ENCODE measurements at regions not wholly inside any gene's neighbourhood (a gene's known extent, or its start where the extent isn't known, plus 50 kb on each side); places are given as distances from the start of the nearest gene placed in this dataset.

- Histone ChIP-seq H3K9me3 (ENCODE audit: control insufficient read depth in 2 of 2, insufficient read depth in 1 of 2, low read depth in 1 of 2, low read length in 1 of 2) (no peaks in the 10 kb centered on the region), H3K4me1 (ENCODE audit: control insufficient read depth in 2 of 2, insufficient read depth in 2 of 2, low read length in 1 of 2) (no peaks in the 10 kb centered on the region), H3K4me3 (ENCODE audit: low read depth in 1 of 2, low read length in 2 of 2) (no peak overlapping the region), H3K27ac (ENCODE audit: low read depth in 2 of 2, low read length in 1 of 2) (no peak overlapping the region), H3K36me3 (ENCODE audit: control insufficient read depth in 2 of 2, insufficient read depth in 2 of 2, low read length in 1 of 2) (no peaks in the 10 kb centered on the region), H3K27me3 (ENCODE audit: control insufficient read depth in 1 of 2, insufficient read depth in 2 of 2, low read length in 2 of 2) (no peaks in the 10 kb centered on the region)
- 66 to 68% methylated on average over 2 of the region's 2 CpGs for WGBS, 2 donors
Measured at GRCh38 chr13:59094181-59094580, 1069.5 kb downstream of the DIAPH3 start.

- Histone ChIP-seq H3K27me3 (ENCODE audit: control insufficient read depth in 1 of 2, insufficient read depth in 2 of 2, low read length in 2 of 2) (no peaks in the 10 kb centered on the region), H3K36me3 (ENCODE audit: control insufficient read depth in 2 of 2, insufficient read depth in 2 of 2, low read length in 1 of 2) (no peaks in the 10 kb centered on the region), H3K9me3 (ENCODE audit: control insufficient read depth in 2 of 2, insufficient read depth in 1 of 2, low read depth in 1 of 2, low read length in 1 of 2) (no peaks in the 10 kb centered on the region), H3K27ac (ENCODE audit: low read depth in 2 of 2, low read length in 1 of 2) (no peak overlapping the region), H3K4me3 (ENCODE audit: low read depth in 1 of 2, low read length in 2 of 2) (no peak overlapping the region), H3K4me1 (ENCODE audit: control insufficient read depth in 2 of 2, insufficient read depth in 2 of 2, low read length in 1 of 2) (no peaks in the 10 kb centered on the region)
- WGBS, 2 donors = 64 to 66% methylated on average over 6 of the region's 6 CpGs
Measured at GRCh38 chr13:59099182-59099974, 1064.3 kb downstream of the DIAPH3 start.

GRCh38 chr13:59103004-59103768 lies 1060.5 kb downstream of the DIAPH3 start:
- WGBS, 2 donors = 27 to 42% methylated on average over 4 of the region's 4 CpGs
- no peaks in the 10 kb centered on the region for H3K4me1 ChIP-seq (ENCODE audit: control insufficient read depth in 2 of 2, insufficient read depth in 2 of 2, low read length in 1 of 2)
- H3K36me3 ChIP-seq (ENCODE audit: control insufficient read depth in 2 of 2, insufficient read depth in 2 of 2, low read length in 1 of 2) = no peaks in the 10 kb centered on the region
- no peak overlapping the region for H3K4me3 ChIP-seq (ENCODE audit: low read depth in 1 of 2, low read length in 2 of 2)
- H3K27me3 ChIP-seq (ENCODE audit: control insufficient read depth in 1 of 2, insufficient read depth in 2 of 2, low read length in 2 of 2) = no peaks in the 10 kb centered on the region
- H3K27ac ChIP-seq (ENCODE audit: low read depth in 2 of 2, low read length in 1 of 2) = no peak overlapping the region
- H3K9me3 ChIP-seq (ENCODE audit: control insufficient read depth in 2 of 2, insufficient read depth in 1 of 2, low read depth in 1 of 2, low read length in 1 of 2) = no peaks in the 10 kb centered on the region

GRCh38 chr13:59111751-59112171 lies 1052.0 kb downstream of the DIAPH3 start:
- Histone ChIP-seq H3K27ac (ENCODE audit: low read depth in 2 of 2, low read length in 1 of 2) (no peak overlapping the region), H3K27me3 (ENCODE audit: control insufficient read depth in 1 of 2, insufficient read depth in 2 of 2, low read length in 2 of 2) (no peaks in the 10 kb centered on the region), H3K9me3 (ENCODE audit: control insufficient read depth in 2 of 2, insufficient read depth in 1 of 2, low read depth in 1 of 2, low read length in 1 of 2) (peaks cover 0 to 2% of the 10 kb centered on the region in 2 donors), H3K36me3 (ENCODE audit: control insufficient read depth in 2 of 2, insufficient read depth in 2 of 2, low read length in 1 of 2) (no peaks in the 10 kb centered on the region), H3K4me3 (ENCODE audit: low read depth in 1 of 2, low read length in 2 of 2) (no peak overlapping the region), H3K4me1 (ENCODE audit: control insufficient read depth in 2 of 2, insufficient read depth in 2 of 2, low read length in 1 of 2) (no peaks in the 10 kb centered on the region)
- 30 to 39% methylated on average over 3 of the region's 3 CpGs for WGBS, 2 donors

- Histone ChIP-seq H3K27ac (ENCODE audit: low read depth in 2 of 2, low read length in 1 of 2) (no peak overlapping the region), H3K27me3 (ENCODE audit: control insufficient read depth in 1 of 2, insufficient read depth in 2 of 2, low read length in 2 of 2) (no peaks in the 10 kb centered on the region), H3K36me3 (ENCODE audit: control insufficient read depth in 2 of 2, insufficient read depth in 2 of 2, low read length in 1 of 2) (no peaks in the 10 kb centered on the region), H3K9me3 (ENCODE audit: control insufficient read depth in 2 of 2, insufficient read depth in 1 of 2, low read depth in 1 of 2, low read length in 1 of 2) (peaks cover 0 to 2% of the 10 kb centered on the region in 2 donors), H3K4me3 (ENCODE audit: low read depth in 1 of 2, low read length in 2 of 2) (no peak overlapping the region), H3K4me1 (ENCODE audit: control insufficient read depth in 2 of 2, insufficient read depth in 2 of 2, low read length in 1 of 2) (no peaks in the 10 kb centered on the region)
- WGBS, 2 donors = 45 to 57% methylated on average over 6 of the region's 6 CpGs
Measured at GRCh38 chr13:59112221-59112718, 1051.5 kb downstream of the DIAPH3 start.

GRCh38 chr13:59119475-59119874 lies 1044.3 kb downstream of the DIAPH3 start:
- 70 to 71% methylated on average over 2 of the region's 2 CpGs for WGBS, 2 donors
- H3K4me1 ChIP-seq (ENCODE audit: control insufficient read depth in 2 of 2, insufficient read depth in 2 of 2, low read length in 1 of 2) = no peaks in the 10 kb centered on the region
- H3K27ac ChIP-seq (ENCODE audit: low read depth in 2 of 2, low read length in 1 of 2) = no peak overlapping the region
- H3K4me3 ChIP-seq (ENCODE audit: low read depth in 1 of 2, low read length in 2 of 2) = no peak overlapping the region
- H3K36me3 ChIP-seq (ENCODE audit: control insufficient read depth in 2 of 2, insufficient read depth in 2 of 2, low read length in 1 of 2) = no peaks in the 10 kb centered on the region
- H3K27me3 ChIP-seq (ENCODE audit: control insufficient read depth in 1 of 2, insufficient read depth in 2 of 2, low read length in 2 of 2) = no peaks in the 10 kb centered on the region
- no peaks in the 10 kb centered on the region for H3K9me3 ChIP-seq (ENCODE audit: control insufficient read depth in 2 of 2, insufficient read depth in 1 of 2, low read depth in 1 of 2, low read length in 1 of 2)

GRCh38 chr13:59120297-59120843 lies 1043.4 kb downstream of the DIAPH3 start:
- Histone ChIP-seq H3K27me3 (ENCODE audit: control insufficient read depth in 1 of 2, insufficient read depth in 2 of 2, low read length in 2 of 2) (no peaks in the 10 kb centered on the region), H3K27ac (ENCODE audit: low read depth in 2 of 2, low read length in 1 of 2) (no peak overlapping the region), H3K4me1 (ENCODE audit: control insufficient read depth in 2 of 2, insufficient read depth in 2 of 2, low read length in 1 of 2) (no peaks in the 10 kb centered on the region), H3K4me3 (ENCODE audit: low read depth in 1 of 2, low read length in 2 of 2) (no peak overlapping the region), H3K9me3 (ENCODE audit: control insufficient read depth in 2 of 2, insufficient read depth in 1 of 2, low read depth in 1 of 2, low read length in 1 of 2) (no peaks in the 10 kb centered on the region), H3K36me3 (ENCODE audit: control insufficient read depth in 2 of 2, insufficient read depth in 2 of 2, low read length in 1 of 2) (no peaks in the 10 kb centered on the region)
- WGBS, 2 donors = 62 to 63% methylated on average over 7 of the region's 7 CpGs

- Histone ChIP-seq H3K9me3 (ENCODE audit: control insufficient read depth in 2 of 2, insufficient read depth in 1 of 2, low read depth in 1 of 2, low read length in 1 of 2) (no peaks in the 10 kb centered on the region), H3K4me1 (ENCODE audit: control insufficient read depth in 2 of 2, insufficient read depth in 2 of 2, low read length in 1 of 2) (no peaks in the 10 kb centered on the region), H3K27ac (ENCODE audit: low read depth in 2 of 2, low read length in 1 of 2) (no peak overlapping the region), H3K27me3 (ENCODE audit: control insufficient read depth in 1 of 2, insufficient read depth in 2 of 2, low read length in 2 of 2) (no peaks in the 10 kb centered on the region), H3K36me3 (ENCODE audit: control insufficient read depth in 2 of 2, insufficient read depth in 2 of 2, low read length in 1 of 2) (no peaks in the 10 kb centered on the region), H3K4me3 (ENCODE audit: low read depth in 1 of 2, low read length in 2 of 2) (no peak overlapping the region)
- WGBS, 2 donors = 86 to 87% methylated on average over 3 of the region's 3 CpGs
Measured at GRCh38 chr13:59121507-59121906, 1042.2 kb downstream of the DIAPH3 start.

- Histone ChIP-seq H3K4me3 (ENCODE audit: low read depth in 1 of 2, low read length in 2 of 2) (no peak overlapping the region), H3K27me3 (ENCODE audit: control insufficient read depth in 1 of 2, insufficient read depth in 2 of 2, low read length in 2 of 2) (no peaks in the 10 kb centered on the region), H3K9me3 (ENCODE audit: control insufficient read depth in 2 of 2, insufficient read depth in 1 of 2, low read depth in 1 of 2, low read length in 1 of 2) (no peaks in the 10 kb centered on the region), H3K4me1 (ENCODE audit: control insufficient read depth in 2 of 2, insufficient read depth in 2 of 2, low read length in 1 of 2) (no peaks in the 10 kb centered on the region), H3K36me3 (ENCODE audit: control insufficient read depth in 2 of 2, insufficient read depth in 2 of 2, low read length in 1 of 2) (no peaks in the 10 kb centered on the region), H3K27ac (ENCODE audit: low read depth in 2 of 2, low read length in 1 of 2) (no peak overlapping the region)
- WGBS, 2 donors = 95% methylated on average over 3 of the region's 3 CpGs
Measured at GRCh38 chr13:59126474-59126873, 1037.3 kb downstream of the DIAPH3 start.

All from esophagus (tissue), 2 donors.